Activated CD4-positive, alpha-beta T cell treated with anti-CD3 and anti-CD28 coated beads for 36 hours (primary cell): ENCODE measurements at regions not wholly inside any gene's neighbourhood (a gene's known extent, or its start where the extent isn't known, plus 50 kb on each side); places are given as distances from the start of the nearest gene placed in this dataset.
"Not testable (repeated sequence)": the region's sequence is repeated elsewhere in the genome, so short reads cannot be mapped to it uniquely, and the experiment has no call there.

Experiments
- ATAC-seq: fragments of 200-7000 bp; cut with Tn5 transposase; one replicate; pipeline ENCODE4 v1.10.0; 2021; ENCODE audit warnings: mild to moderate bottlenecking, moderate library complexity
- CTCF ChIA-PET: fragments of 350-600 bp; sonication (Branson Sonifier 250); formaldehyde crosslinking; loops from one replicate; lab custom pipeline; 2021; ENCODE audit warnings: antibody characterized with exemption; lab: Charles Lee
- POLR2A ChIA-PET: fragments of 350-600 bp; sonication (Branson Sonifier 250); formaldehyde crosslinking; loops from one replicate; lab custom pipeline; 2021; ENCODE audit warnings: antibody characterized with exemption, inconsistent platforms; lab: Charles Lee
- DNase-seq: peaks from one replicate; pipeline ENCODE4 v3.0.0-alpha.2; 2020
- H3K27ac Mint-ChIP-seq: one replicate; pipeline ENCODE4 v1.8.0; 2021; ENCODE audit warnings: mixed read lengths
- H3K27me3 Mint-ChIP-seq: one replicate; pipeline ENCODE4 v1.8.0; 2021; ENCODE audit warnings: mixed read lengths
- H3K36me3 Mint-ChIP-seq: one replicate; pipeline ENCODE4 v1.8.0; 2021; ENCODE audit warnings: low read depth, mixed read lengths
- H3K4me1 Mint-ChIP-seq: one replicate; pipeline ENCODE4 v1.8.0; 2021; ENCODE audit warnings: mixed read lengths
- H3K4me3 Mint-ChIP-seq: one replicate; pipeline ENCODE4 v1.8.0; 2021; ENCODE audit warnings: mild to moderate bottlenecking, moderate library complexity, mixed read lengths
- H3K9me3 Mint-ChIP-seq: one replicate; pipeline ENCODE4 v1.8.0; 2021; ENCODE audit warnings: low read depth, mixed read lengths
- intact Hi-C, 2 experiments: fragments of 100-400 bp; cut with DNase I in 1 of 2; cut with micrococcal nuclease in 1 of 2; formaldehyde crosslinking; loops; one replicate each; pipeline versions ENCODE4 v1.14.2 to v1.15.1; 2022 to 2024; cut with DNase I, micrococcal nuclease

DNA sequence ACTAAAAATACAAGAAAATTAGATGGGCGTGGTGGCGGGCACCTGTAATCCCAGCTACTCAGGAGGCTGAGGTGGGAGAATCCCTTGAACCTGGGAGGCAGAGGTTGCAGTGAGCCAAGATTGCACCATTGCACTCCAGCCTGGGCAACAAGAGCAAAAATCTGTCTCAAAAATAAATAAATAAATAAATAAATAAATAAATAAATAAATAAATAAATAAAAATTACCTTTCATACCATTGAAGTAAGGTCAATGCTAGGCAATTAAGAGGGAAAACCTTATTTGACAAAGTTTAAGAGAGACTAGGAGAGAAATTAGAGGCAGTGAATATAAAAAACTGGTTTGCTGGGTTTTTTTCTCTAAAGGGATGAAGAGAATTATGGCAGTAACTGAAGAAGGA, 781.1 kb upstream of the GBE1 start:
- POLR2A ChIA-PET, H3K27ac Mint-ChIP-seq, H3K27me3 Mint-ChIP-seq, H3K4me3 Mint-ChIP-seq, H3K36me3 Mint-ChIP-seq, DNase-seq, H3K9me3 Mint-ChIP-seq, H3K4me1 Mint-ChIP-seq, CTCF ChIA-PET, ATAC-seq, intact Hi-C loops: not testable (repeated sequence)

- Mint-ChIP-seq H3K27me3 (no peaks in the 10 kb centered on the region), H3K27ac (no peak overlapping the region), H3K9me3 (peaks cover 14% of the 10 kb centered on the region), H3K4me1 (no peaks in the 10 kb centered on the region), H3K4me3 (no peak overlapping the region), H3K36me3 (no peaks in the 10 kb centered on the region)
- intact Hi-C loops, result no loop called here
- DNase-seq (no peak), ATAC-seq (no peak)
- CTCF ChIA-PET, result interaction anchor here (0.7 kb wide), 1 partner anchor 47 kb away, joined by 3 read pairs; no protein-coding TSS in a partner anchor
- POLR2A ChIA-PET, result no interaction called here
Observed at GRCh38 chr3:82521657-82522056, 760.2 kb upstream of the GBE1 start.

DNA sequence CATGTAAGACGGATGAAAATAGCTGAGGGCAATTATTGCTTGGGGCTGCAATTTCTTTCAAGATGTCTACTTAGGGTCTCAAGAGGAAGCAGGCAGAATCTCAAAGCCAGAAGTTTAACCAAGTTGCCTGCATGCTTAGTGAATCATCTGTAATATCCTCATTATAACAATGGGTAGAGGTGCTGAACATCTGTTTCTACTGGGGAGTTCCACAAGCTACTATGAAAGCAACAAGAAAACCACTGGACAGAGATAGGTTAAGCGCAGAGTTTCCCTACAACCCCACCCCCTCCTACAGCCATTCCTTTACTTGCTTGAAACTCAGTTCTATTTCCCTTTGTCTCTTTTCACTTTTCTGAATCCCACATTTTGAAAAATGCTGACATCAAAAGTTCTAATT, 759.4 kb upstream of the GBE1 start:
- intact Hi-C loops, result no loop called here
- Mint-ChIP-seq H3K27me3 (no peaks in the 10 kb centered on the region), H3K27ac (no peak overlapping the region), H3K4me1 (no peaks in the 10 kb centered on the region), H3K36me3 (no peaks in the 10 kb centered on the region), H3K9me3 (peaks cover 14% of the 10 kb centered on the region), H3K4me3 (no peak overlapping the region)
- ChIA-PET CTCF (no interaction called here), POLR2A (no interaction called here)
- DNase-seq (no peak), ATAC-seq (no peak)

GRCh38 chr3:82509951-82510603, 748.6 kb upstream of the GBE1 start:
- Mint-ChIP-seq H3K36me3 (no peaks in the 10 kb centered on the region), H3K27me3 (no peaks in the 10 kb centered on the region), H3K4me1 (no peaks in the 10 kb centered on the region), H3K9me3 (no peaks in the 10 kb centered on the region), H3K4me3 (no peak overlapping the region), H3K27ac (no peak overlapping the region)
- no peak for ATAC-seq
- no peak for DNase-seq
- ChIA-PET CTCF (no interaction called here), POLR2A (interaction anchor here (0.6 kb wide), 1 partner anchor 13 kb away, joined by 3 read pairs; no protein-coding TSS in a partner anchor)
- intact Hi-C loops, result no loop called here

GRCh38 chr3:82509106-82509842, 747.8 kb upstream of the GBE1 start:
- Mint-ChIP-seq H3K9me3 (no peaks in the 10 kb centered on the region), H3K27ac (no peak overlapping the region), H3K4me1 (no peaks in the 10 kb centered on the region), H3K27me3 (no peaks in the 10 kb centered on the region), H3K4me3 (no peak overlapping the region), H3K36me3 (no peaks in the 10 kb centered on the region)
- ChIA-PET CTCF (no interaction called here), POLR2A (no interaction called here)
- intact Hi-C loops, result no loop called here
- DNase-seq (no peak), ATAC-seq (no peak)

DNA sequence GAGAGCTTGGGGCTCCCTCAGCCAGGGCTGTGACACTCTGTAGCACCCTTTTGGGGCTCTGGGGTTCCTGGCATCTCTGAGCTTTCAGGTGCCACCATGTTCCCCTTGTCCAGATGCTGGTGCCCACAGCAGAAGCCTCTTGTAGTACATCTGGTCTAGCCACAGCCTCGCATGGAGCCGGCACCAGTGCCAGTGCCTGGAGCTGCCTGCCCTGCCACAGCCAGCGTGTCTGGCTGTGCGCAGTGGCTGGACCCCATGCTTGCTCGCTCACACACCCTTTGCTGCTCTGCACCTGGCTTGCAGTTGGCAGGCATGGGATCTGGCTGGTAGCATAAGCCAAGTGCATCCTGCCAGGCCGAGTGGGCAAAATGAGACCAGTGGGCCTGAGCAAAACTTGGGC, 744.8 kb upstream of the GBE1 start:
- intact Hi-C loops, result no loop called here
- Mint-ChIP-seq H3K27me3 (no peaks in the 10 kb centered on the region), H3K36me3 (no peaks in the 10 kb centered on the region), H3K27ac (no peak overlapping the region), H3K4me1 (no peaks in the 10 kb centered on the region), H3K4me3 (no peak overlapping the region), H3K9me3 (no peaks in the 10 kb centered on the region)
- ATAC-seq, result no peak
- POLR2A ChIA-PET, result no interaction called here
- no peak for DNase-seq
- CTCF ChIA-PET, result no interaction called here

GRCh38 chr3:82505079-82505756, 743.8 kb upstream of the GBE1 start:
- H3K9me3 Mint-ChIP-seq, result no peaks in the 10 kb centered on the region
- ATAC-seq (no peak), DNase-seq (no peak)
- CTCF ChIA-PET, result no interaction called here
- POLR2A ChIA-PET, result no interaction called here
- no peak overlapping the region for H3K4me3 Mint-ChIP-seq
- no peaks in the 10 kb centered on the region for H3K4me1 Mint-ChIP-seq
- intact Hi-C loops, result no loop called here
- no peaks in the 10 kb centered on the region for H3K27me3 Mint-ChIP-seq
- H3K27ac Mint-ChIP-seq, result no peak overlapping the region
- H3K36me3 Mint-ChIP-seq, result no peaks in the 10 kb centered on the region

DNA sequence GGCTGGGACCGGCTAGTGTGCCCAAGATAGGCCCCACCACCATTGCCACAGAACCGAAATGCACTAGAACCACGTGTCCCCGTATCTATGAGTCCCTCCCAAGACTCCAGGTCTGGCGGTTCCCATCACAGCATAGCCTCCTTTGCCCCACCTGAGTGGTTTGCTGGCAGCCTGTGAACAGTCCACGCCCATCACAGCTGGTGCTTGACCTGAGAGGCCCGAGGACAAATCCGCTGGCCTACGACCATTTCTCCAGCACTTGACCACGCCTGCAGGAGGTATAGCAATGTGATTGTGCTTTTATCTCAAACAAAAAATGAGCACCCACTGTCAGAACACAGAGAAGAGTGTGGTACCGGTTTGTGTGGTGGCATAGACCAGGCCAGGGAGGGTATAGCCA, 736.7 kb upstream of the GBE1 start:
- POLR2A ChIA-PET, result no interaction called here
- Mint-ChIP-seq H3K9me3 (no peaks in the 10 kb centered on the region), H3K36me3 (no peaks in the 10 kb centered on the region), H3K27ac (no peak overlapping the region), H3K4me1 (no peaks in the 10 kb centered on the region), H3K27me3 (no peaks in the 10 kb centered on the region), H3K4me3 (no peak overlapping the region)
- CTCF ChIA-PET, result no interaction called here
- DNase-seq, result no peak
- no peak for ATAC-seq
- intact Hi-C loops, result no loop called here

- H3K27ac Mint-ChIP-seq, result no peak overlapping the region
- no peaks in the 10 kb centered on the region for H3K36me3 Mint-ChIP-seq
- DNase-seq (no peak), ATAC-seq (no peak)
- ChIA-PET CTCF (no interaction called here), POLR2A (no interaction called here)
- intact Hi-C loops, result no loop called here
- no peaks in the 10 kb centered on the region for H3K27me3 Mint-ChIP-seq
- H3K4me3 Mint-ChIP-seq, result no peak overlapping the region
- no peaks in the 10 kb centered on the region for H3K9me3 Mint-ChIP-seq
- H3K4me1 Mint-ChIP-seq, result no peaks in the 10 kb centered on the region
Observed at GRCh38 chr3:82496890-82497560, 735.6 kb upstream of the GBE1 start.

DNA sequence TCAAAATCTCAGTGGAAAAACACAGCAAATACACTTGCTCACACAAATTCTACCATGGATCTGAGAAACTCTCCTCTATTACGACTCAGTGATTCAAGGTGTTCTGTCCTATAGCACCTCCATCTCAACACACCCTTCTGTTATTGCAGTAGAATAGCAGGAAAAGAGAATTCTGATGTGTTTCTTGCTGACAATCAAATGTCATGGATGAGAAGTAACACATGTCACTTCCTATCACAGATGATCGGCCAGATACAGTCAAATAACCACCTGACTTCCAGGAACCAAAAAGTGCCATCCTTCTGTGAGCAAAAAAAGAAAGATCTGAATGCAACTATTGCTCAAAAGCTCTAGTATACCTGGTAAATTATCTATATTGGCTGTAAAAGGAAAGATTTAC, 734.2 kb upstream of the GBE1 start:
- no peak for ATAC-seq
- intact Hi-C loops, result no loop called here
- DNase-seq, result no peak

GRCh38 chr3:82494977-82495489, 733.6 kb upstream of the GBE1 start:
- CTCF ChIA-PET, result no interaction called here
- no peak overlapping the region for H3K4me3 Mint-ChIP-seq
- POLR2A ChIA-PET, result no interaction called here
- ATAC-seq (no peak), DNase-seq (no peak)
- no peaks in the 10 kb centered on the region for H3K27me3 Mint-ChIP-seq
- no peaks in the 10 kb centered on the region for H3K4me1 Mint-ChIP-seq
- H3K27ac Mint-ChIP-seq, result no peak overlapping the region
- peaks cover 1% of the 10 kb centered on the region for H3K9me3 Mint-ChIP-seq
- intact Hi-C loops, result no loop called here
- H3K36me3 Mint-ChIP-seq, result no peaks in the 10 kb centered on the region

More for the DNA sequence above, 734.2 kb upstream of the GBE1 start:
- H3K27me3 Mint-ChIP-seq, result no peaks in the 10 kb centered on the region
- no peaks in the 10 kb centered on the region for H3K9me3 Mint-ChIP-seq
- H3K36me3 Mint-ChIP-seq, result no peaks in the 10 kb centered on the region
- H3K27ac Mint-ChIP-seq, result no peak overlapping the region
- ChIA-PET POLR2A (no interaction called here), CTCF (no interaction called here)
- H3K4me3 Mint-ChIP-seq, result no peak overlapping the region
- no peaks in the 10 kb centered on the region for H3K4me1 Mint-ChIP-seq
